ENCODE measurements at regions not wholly inside any gene's neighbourhood (a gene's known extent, or its start where the extent isn't known, plus 50 kb on each side); places are given as distances from the start of the nearest gene placed in this dataset.
A peak's percentile ranks its signal among the peaks of the same experiment; 100 is the strongest.

DNA sequence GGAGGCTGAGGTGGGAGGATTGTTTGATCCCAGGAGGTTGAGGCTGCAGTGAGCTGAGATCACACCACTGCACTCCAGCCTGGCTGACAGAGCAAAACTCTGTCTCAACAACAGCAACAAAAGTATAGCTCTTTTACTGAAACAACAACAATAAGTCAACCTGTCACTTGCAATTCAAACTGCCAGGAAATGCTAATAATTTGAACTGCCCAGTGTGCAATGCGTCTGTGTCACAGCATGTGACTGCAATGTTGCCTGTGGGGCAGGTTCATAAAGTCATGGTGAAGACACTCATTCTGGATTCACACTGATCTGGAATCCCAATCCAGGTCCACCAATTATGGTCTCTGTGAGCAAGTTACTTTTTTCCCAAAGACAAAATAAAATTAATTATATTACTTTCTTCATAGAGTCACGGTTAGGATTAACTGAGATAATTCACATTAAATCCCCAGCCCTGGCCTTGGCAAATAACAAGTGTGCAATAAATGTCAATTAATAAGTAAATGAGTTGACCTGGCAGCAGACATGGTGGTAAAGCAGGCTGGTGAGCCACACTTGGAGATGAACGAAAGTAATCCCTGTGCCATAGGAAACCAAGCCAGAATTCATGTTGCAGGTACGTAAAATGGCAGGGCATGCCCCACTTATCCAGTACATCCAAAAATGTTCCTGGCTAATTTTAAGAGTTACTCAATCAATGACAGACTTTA is 89.1 kb upstream of the CPSF6 start:
- TF ChIP-seq, protein P1, sequence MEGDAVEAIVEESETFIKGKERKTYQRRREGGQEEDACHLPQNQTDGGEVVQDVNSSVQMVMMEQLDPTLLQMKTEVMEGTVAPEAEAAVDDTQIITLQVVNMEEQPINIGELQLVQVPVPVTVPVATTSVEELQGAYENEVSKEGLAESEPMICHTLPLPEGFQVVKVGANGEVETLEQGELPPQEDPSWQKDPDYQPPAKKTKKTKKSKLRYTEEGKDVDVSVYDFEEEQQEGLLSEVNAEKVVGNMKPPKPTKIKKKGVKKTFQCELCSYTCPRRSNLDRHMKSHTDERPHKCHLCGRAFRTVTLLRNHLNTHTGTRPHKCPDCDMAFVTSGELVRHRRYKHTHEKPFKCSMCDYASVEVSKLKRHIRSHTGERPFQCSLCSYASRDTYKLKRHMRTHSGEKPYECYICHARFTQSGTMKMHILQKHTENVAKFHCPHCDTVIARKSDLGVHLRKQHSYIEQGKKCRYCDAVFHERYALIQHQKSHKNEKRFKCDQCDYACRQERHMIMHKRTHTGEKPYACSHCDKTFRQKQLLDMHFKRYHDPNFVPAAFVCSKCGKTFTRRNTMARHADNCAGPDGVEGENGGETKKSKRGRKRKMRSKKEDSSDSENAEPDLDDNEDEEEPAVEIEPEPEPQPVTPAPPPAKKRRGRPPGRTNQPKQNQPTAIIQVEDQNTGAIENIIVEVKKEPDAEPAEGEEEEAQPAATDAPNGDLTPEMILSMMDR (IDR thresholded peaks at IDR 0.05): no peak
- no peak overlapping the region for H3K4me3 ChIP-seq
- intact Hi-C loops (cut with DNase I): loop anchor here in 5 of 10 donors (5.0 to 10.0 kb wide), 3 partner anchors 102 to 275 kb away; partner anchors contain the start of gene YEATS4 (in 1 of the 5)
- DNase-seq: no peak
- H3K27ac ChIP-seq: no peak overlapping the region
- ATAC-seq: no peak
- peaks cover 0 to 6% (median 0%) of the 10 kb centered on the region in 7 donors for H3K27me3 ChIP-seq
- no peaks in the 10 kb centered on the region for H3K36me3 ChIP-seq
- H3K4me1 ChIP-seq: peaks cover 0 to 3% (median 0%) of the 10 kb centered on the region in 9 donors
- no peaks in the 10 kb centered on the region for H3K9me3 ChIP-seq
- 81 to 88% methylated on average over 4 of the region's 4 CpGs for WGBS, 2 donors

DNA sequence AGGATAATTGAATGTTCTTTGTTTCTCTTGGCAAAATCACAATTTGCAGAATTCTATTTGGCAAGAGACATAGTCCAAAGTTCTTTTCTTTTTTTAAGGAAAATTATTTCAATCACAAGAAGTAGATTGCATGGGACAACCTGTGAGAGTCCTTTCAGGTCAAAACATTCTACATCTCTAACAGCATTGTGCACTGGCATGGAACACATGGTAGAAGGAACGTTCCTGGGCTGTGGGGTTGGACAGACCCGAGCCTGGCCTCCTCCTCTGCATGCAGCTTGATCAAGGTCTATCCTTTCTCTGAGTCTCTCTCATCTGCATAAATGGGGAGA is 88.6 kb upstream of the CPSF6 start:
- DNase-seq (no peak), ATAC-seq (no peak)
- no peaks in the 10 kb centered on the region for H3K9me3 ChIP-seq
- H3K27ac ChIP-seq: no peak overlapping the region
- TF ChIP-seq, protein P1 (IDR thresholded peaks at IDR 0.05): no peak
- H3K27me3 ChIP-seq: peaks cover 0 to 6% (median 0%) of the 10 kb centered on the region in 7 donors
- no peaks in the 10 kb centered on the region for H3K36me3 ChIP-seq
- intact Hi-C loops (cut with DNase I): loop anchor here in 5 of 10 donors (5.0 to 10.0 kb wide), 3 partner anchors 102 to 276 kb away; partner anchors contain the start of gene YEATS4 (in 1 of the 5)
- H3K4me3 ChIP-seq: no peak overlapping the region
- peaks cover 0 to 3% (median 0%) of the 10 kb centered on the region in 9 donors for H3K4me1 ChIP-seq
- 66 to 72% methylated on average over 2 of the region's 2 CpGs for WGBS, 2 donors

DNA sequence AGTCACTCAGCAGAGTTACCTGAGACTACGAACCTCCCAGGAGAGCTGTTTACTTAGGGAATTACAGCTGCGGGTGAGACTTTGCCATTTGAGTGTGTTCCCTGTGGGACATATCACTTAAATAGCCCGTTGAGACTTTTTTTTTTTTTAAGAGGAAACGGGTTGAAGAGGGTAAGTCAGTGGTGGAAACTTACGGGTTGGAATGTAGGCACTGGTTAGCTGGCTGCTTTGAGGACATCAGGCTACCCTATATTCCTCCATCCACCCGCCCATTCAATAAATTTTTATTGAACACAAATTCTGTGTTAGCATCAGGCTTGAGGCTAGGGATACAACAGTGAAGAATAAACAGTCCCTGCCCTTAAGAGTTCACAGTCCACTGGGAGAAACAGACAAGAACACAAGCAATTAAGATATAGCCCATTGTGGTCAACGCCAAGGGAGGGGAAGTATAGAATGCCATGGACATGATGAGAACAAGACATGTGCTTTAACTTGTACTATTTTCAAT is 88.1 kb upstream of the CPSF6 start:
- intact Hi-C loops (cut with DNase I): loop anchor here in 5 of 10 donors (5.0 to 10.0 kb wide), 3 partner anchors 101 to 277 kb away; partner anchors contain the start of gene YEATS4 (in 1 of the 5)
- ATAC-seq (no peak), DNase-seq (no peak)
- H3K4me1 ChIP-seq: peaks cover 0 to 3% (median 0%) of the 10 kb centered on the region in 9 donors
- no peak overlapping the region for H3K27ac ChIP-seq
- WGBS, 2 donors: 42 to 48% methylated on average over 7 of the region's 7 CpGs
- TF ChIP-seq, protein P1 (IDR thresholded peaks at IDR 0.05): no peak
- no peaks in the 10 kb centered on the region for H3K36me3 ChIP-seq
- no peaks in the 10 kb centered on the region for H3K9me3 ChIP-seq
- H3K27me3 ChIP-seq: peaks cover 0 to 6% (median 0%) of the 10 kb centered on the region in 7 donors
- H3K4me3 ChIP-seq: no peak overlapping the region

DNA sequence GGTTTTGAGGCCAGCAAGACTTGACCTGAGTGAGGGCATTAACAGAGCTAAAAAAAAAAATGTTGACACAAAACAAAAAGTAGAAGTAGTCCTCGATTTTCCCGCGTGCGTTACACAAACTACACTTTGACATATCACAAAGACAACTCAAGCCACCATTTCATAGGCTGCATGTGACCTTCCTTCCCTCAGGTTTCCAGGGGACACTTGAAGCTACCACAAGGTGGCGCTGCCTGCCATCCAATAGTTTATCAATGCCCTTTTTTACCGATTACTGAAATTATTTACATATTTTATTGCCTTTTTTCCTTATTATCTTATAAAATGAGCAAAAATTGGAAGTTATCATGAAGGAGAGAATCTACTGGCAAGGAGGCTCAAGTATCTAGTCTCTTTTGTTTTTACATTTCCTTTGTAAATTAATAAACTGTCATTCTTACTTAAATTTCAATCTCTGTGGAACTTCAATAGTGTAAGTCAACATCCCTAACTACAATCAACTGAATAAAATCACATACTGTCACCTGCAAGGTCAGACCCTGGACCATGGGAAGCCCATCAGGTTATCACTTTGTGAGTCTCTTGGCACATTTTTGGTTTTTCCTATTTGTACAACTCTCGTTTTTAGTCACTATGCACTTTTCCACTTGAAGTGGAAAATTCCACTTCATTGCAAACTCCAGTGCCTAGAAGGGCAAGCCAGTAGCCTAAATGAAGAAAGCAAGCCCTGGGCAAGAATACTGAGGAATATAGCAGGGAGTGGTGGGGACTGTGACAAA is 84.6 kb upstream of the CPSF6 start:
- Histone ChIP-seq H3K27ac (no peak overlapping the region), H3K9me3 (no peaks in the 10 kb centered on the region), H3K27me3 (peaks cover 0 to 6% (median 0%) of the 10 kb centered on the region in 7 donors), H3K36me3 (no peaks in the 10 kb centered on the region), H3K4me3 (no peak overlapping the region), H3K4me1 (peaks cover 0 to 9% (median 0%) of the 10 kb centered on the region in 9 donors)
- 11 to 12% methylated on average over 7 of the region's 7 CpGs for WGBS, 2 donors
- intact Hi-C loops (cut with DNase I): loop anchor here in 9 of 10 donors (1.0 to 10.0 kb wide), 6 partner anchors 98 to 292 kb away; partner anchors contain the start of gene YEATS4 (in 1 of the 9)
- TF ChIP-seq, protein P1 (IDR thresholded peaks at IDR 0.05): peak; percentile 83 to 97 (median 94)
- ATAC-seq (peak in 6 of 8 donors; percentile 53 to 71 (median 60)), DNase-seq (peak; percentile 49 to 66)

Measured in heart right ventricle (tissue), 16 donors.